HG03064 (cell line): ENCODE measurements at regions not wholly inside any gene's neighbourhood (a gene's known extent, or its start where the extent isn't known, plus 50 kb on each side); places are given as distances from the start of the nearest gene placed in this dataset.

Experiments
- ATAC-seq: cut with Tn5 transposase; IDR thresholded peaks from one replicate; pipeline ENCODE4 v1.9.1; 2021; ENCODE audit warnings: low read depth; ENCODE audit not compliant: unreplicated experiment

DNA sequence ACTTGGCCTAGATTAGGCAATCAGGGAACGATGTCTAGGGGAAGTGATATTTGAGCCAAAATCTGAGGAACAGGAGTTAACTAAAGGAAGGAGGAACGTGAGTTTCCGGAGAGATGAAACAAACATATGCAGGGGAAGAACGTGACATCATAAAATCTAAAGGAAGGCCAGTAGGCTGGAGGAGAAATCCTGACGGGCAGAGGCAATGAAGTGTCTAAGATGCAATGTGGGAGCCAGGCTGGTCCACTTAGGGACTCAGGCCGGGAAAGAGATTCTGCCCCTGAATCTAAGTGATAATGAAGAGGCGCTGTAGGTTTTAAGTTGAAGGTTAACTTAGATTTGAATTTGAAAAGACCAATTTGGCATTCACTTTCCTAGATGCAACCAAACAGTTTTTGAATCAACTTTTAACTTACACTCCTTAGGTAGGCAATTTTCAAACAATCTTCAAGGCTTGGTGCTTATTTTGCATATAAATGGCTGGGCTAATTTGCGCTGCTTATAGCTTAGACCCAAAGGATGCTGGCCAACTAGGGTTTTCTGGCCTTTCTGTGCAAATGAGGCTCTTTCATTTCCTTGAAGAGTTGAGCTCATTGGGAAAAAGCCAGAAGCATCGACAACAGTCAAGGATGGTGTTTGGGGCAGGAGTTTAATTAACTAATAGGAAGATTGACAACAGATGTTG lies 221.7 kb downstream of the SOX11 start:
- no peak for ATAC-seq

DNA sequence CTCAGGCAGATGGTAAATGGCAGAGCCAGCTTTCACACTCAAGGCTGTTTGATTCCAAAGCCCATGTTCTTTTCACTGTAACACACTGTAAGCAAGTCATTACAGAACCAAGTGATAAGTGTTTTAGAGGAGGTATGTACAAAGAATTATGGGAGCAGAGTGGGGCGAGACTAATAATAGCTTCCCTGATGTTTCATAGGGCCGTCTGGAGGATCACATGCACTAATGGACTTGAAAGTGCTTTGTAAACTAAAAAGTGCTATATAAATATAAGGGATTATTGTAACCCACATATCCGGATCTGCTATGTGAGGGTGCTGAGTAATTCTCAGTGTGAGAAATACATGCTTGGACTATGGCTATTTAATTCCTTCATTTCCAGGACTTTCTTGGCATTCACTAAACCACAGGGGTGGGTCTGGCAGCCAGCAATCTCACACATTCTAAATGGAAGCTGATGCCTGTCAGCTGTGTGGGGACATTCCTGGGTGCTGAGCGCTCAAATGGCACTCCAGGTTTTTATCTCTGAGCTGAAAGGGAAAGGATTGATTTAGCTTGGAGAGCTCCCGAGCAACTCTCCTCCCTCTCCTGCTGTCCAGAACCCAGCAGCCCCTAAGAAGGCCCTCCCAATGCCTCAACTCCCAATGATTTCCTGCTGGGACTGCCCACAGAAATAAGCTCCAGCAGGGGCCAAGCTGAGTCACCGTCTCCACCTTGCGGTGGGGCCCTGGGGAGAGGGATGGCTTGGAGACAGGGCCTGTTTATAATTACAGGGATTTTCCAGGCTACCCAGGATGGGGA lies 222.8 kb downstream of the SOX11 start:
- ATAC-seq = no peak

DNA sequence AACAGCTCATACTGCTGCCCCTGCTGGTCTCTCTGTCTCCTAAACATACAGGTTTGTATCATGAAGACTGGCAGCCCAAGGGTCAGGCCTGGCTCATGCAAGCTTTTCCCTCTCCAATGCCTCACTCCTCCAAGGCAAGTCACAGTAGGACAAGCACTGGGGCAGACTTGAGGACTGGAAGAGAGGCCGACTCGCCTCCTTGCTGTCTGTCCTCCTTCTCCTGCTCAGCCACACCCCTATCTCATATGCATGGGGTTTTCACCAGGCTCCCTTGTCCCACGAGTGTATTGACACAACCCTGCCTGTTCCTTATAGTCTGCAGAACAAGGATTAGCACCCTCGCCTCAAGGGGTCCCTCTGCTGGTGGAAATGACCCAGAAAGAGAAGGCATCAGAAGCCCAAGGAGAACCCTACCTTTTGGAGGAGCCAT lies 223.7 kb downstream of the SOX11 start:
- ATAC-seq = no peak

DNA sequence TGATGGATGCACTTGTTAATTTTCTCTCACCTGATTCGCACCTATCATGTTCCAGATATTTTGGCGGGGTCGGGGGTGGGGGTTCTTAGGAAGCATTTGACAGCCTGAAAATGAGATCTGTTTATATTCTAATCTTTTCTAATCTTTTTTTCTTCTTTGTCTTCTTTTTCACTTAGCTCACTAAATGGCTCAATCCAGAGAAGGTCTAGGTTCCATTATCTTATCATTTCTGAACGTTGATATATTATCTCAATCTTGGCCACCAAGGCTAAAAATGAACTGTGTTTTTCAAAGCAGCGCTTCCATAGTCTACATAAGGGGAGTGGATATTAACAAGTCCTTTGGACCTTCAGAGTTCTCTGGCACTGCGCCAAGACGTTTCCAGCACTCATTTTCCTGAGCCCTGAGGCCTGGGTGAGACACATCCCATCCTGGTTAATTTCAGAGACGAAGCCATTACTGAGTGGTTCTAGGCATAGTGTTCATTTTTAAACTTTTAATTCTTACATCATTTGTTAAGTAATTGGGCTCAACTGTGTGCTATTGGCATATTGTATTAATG lies 229.0 kb downstream of the SOX11 start:
- ATAC-seq = no peak

DNA sequence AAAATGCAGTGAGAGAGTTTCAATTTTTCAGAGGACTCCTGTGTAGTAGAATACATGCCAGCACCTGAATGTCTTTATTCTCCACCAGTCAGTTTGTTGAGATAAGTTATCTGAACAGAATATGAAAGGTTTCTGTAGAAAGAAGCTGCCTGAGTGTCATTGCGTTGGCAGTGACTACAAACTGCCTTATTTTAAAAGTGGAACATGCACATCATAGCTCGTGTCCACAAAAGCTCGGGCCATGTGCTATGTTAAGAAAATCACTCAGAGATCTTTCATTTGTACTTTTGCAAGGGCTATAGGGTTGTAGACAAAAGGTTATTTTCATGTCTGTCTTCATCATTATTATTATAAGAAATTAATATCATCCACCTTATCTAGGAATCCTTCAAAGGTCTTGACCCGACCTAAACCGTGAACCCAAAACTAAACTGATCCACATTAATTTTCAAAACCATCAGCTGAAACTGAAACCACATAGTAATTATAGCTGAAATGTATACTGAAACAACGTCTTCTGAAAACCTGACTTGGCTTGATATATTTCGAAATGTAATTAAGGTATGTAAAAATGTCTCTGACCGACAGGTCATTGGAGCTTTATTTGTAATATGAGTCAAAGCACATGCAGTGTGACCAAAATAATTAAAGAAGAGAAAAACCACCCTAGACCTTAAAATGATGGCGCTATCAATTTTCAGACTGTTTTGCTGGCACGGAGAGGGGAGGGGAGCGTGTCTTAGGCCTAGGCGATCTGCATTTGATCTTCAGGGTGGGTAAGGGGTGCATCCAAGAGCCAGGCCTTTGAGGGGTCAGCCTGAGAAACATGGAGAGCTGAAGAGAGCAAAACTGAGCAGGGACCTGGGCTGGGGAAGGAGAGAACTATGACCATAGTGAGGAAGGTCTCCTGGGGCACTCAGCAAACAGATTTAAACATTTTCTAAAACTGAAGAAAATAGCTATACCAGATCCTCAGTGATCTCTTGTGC lies 232.1 kb downstream of the SOX11 start:
- no peak for ATAC-seq

DNA sequence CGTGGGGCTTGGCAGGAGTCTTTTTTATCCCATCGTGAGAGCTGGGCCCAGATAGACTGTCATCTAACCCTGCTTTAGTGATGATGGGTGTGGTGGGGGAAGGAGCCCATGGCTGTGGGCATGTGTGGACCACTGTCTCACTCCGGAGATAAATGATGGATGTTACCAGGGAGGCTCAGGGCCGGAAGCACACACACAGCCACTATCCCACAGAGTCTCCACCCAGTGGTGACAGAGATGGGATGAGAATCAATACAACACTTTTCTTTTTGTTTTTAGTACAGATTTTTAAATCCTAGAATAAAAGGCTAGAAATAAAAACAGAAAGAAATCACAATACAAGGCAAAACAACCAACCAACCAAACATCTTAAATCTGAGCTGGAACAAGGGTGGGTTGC lies 233.4 kb downstream of the SOX11 start:
- no peak for ATAC-seq

DNA sequence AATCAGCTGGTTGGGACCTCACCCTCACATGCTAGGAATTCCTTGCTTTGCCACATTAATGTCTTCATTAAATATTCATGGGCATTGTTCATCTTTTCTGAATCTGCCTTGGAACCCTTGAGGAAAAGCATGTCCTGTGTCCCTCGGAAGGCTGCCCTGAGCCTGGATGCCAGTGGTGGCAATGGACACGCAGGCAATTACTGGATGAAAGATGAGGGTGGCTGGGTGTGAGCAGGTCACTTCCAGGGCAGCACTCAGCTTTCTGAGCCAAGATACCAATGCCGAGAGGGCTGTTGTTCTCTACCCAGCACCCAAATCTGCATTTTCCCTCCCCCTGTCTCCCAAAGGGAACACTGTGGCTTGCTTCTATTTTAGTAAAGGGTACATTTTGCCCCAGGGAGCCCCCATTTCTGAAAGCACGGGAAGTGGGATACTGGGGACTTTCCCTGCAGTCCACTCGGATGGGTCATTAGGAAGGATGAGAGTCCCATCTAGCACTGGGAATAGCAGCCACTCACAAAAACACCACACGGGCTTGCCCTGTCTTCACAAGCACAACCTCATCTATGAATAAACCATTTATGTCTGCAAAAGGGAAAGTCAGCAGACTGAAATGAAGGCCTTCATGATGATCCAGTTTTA lies 234.8 kb downstream of the SOX11 start:
- ATAC-seq = no peak

DNA sequence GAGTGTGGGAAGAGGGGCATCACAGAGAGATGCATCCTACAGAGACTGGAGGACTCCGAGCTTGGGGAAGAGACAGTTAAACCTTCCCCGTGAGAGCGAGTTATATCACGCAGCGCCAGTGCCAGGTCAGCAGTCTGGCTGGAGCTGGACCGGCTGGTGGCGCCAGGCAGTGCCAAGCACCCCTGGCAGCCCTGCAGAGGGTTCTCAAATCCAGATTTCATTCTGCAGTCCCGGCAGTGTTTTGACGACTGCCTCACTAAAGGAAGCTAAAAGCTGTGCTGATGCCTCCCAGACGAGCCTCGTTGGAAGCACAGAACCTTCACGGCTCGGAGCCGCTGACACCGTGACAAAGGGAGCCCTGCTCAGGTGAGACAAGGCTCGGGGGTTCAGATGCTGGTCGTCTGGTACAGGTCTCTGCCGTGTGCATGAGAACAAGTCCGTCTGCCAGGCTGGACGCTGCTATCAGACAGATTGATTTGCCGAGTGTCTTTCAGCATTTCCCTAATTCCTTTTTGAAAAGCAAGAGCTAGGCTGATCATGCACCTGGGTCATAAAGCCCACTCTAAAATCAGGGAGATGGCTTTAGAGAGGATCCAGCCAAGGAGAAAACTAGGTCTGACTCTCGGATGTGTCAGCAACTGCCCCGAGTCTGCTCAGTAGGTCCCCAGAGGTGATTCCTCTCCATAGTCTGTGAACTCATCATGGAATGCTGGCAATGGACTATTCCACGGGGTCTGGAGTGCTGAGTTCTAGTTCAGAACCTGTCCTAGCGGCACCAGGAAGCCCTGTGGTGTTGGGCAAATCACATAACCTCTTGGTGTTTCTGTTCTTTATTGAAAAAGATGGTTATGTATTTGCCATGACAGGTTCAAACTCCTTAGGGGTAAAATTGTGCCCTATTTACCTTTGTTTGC lies 240.6 kb downstream of the SOX11 start:
- no peak for ATAC-seq

DNA sequence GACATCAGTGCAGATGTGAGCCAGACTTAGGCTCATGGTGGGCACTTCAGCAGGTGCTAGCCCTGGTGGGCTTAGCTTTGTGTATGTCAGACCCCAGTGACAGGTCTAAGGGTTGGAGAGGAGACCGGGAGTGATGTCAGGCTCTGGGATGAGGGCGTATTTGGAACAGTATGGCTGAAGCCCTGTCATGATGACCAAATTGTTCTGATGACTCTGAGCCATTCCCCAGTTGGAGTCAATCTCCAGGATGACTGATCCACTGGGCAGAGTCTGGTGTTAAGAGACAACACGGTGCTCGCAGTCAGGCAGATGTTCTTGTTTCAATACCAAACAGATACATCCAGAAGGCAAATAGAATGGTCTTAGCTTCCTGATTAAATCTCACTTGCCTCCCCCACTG lies 241.5 kb downstream of the SOX11 start:
- no peak for ATAC-seq

DNA sequence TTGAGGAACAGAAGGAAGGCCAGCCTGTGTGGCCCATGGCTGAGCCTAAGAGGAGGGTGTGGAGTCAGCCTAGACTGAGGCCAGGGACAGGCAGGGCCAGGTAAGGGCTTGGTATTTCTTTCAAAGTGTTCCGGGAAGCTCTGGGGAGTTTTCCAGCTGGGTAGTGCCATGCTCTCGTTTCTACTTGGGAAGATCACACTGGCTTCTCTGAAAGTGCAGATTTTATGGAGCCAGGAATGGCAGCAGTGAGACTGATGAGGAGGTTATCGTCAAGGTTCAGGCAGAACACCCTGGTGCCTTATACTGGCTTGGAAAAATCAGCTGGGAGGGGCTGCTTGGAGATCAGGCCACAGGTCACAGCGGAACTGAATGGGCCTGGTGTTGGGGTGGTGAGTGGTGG lies 245.1 kb downstream of the SOX11 start:
- ATAC-seq = no peak

DNA sequence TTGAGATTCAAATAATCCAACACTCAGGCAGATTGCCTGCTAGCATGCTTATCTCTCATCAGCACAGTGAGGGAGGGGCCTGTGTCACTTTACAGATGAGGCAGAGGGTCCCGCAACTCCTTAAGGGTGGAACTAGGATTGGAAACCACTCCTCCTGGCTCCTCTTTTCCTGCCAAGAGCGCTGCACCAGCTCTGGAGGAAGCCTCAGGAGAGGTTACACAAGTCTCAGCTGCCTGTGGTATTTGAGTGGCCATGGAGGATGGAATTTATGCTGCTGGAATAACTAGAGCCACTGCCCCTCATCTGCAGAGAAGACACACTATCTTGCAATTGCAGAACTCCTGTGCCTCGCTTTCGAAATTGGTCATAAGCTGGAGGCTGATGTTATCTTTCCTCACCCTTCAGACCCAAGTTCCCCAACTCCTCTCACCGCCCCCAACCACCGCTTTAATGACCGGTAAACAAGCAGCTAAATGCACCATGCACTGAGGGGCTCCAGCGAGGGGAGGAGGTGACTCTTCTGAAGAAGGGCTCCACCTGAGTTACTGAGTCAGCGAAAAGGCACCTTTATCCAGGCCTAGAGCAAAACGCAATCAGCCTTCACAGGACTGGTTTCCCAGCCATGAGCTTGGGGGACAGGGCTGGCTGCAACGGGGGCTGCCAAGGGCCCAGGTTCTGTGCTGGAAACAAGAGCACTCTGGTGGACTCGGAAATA lies 245.8 kb downstream of the SOX11 start:
- ATAC-seq = no peak

DNA sequence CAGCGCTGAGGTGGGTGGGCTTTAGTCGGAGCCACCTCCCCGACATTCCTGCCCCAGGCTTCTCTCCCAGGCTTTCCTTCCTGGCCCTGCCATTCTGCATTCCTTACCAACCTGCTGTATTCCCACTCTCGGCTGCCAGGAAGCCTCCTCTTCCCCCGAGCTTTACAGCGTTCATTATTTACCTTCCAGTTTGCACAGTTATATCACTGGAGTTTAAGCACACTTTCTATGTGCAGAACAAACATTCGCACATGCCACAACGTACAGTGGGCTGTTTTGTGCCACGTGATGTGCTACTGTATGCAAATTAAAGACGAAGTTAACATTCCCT lies 246.3 kb downstream of the SOX11 start:
- no peak for ATAC-seq

DNA sequence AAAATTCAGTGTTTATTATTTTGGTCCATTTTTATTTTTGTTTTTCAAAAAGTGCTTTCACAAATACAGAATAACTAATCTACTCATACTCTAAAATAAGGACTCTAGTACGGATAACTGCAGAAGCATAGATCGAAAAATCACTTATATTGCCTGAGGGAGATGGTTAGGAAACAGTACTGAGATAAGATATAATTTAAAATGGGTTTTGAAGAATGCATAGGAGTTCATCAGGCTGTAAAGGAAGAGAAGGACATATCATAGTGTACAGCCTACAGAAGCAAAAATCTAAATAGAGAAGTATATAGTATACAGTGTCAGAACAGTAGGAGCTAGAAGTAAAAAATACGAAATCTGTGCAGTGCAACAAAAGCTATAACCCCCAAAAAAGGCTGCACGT lies 247.4 kb downstream of the SOX11 start:
- no peak for ATAC-seq

DNA sequence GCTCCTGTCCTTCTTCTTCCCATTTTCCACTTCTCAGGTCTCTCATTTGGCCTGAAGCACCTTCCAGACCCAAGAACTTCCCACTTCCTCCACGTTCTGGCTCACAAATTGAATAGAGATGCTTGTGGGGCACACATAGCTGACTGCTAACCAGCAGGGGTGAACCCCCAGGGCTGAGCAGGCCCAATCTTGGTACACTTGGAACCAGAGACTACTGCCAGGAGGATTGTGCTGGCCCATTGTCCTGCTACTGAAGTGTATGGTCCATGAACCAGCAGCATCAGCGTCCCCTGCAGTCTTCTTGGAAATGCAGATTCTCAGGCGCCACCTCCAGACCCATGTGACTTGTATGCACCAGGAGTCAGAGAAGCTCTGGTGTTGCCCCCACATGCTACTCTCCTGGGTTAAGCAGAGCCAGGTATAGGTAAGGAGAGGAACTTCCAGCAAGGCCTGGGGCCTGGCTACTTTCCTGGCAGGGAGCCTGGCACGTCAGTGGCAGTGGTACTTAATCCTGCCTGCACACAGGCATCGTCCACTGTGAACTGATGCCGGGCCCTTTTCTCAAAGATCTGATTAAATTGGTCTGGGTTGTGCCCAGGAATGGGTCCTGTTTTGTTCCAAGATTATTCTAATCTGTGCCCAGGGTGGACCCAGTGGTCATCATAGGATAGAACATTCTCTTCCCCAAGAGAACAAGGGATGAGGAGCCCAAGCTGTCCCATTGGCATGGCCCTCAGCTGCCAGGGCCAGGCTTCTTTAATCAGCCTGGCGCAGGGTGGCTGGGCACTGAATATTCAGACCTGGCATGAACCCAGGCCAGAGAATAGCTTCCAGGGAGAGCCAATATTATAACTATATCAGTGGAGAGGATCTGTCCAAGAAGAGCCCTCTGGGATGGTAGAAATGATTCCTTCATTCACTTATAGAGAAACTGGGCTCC lies 248.7 kb downstream of the SOX11 start:
- ATAC-seq = no peak

DNA sequence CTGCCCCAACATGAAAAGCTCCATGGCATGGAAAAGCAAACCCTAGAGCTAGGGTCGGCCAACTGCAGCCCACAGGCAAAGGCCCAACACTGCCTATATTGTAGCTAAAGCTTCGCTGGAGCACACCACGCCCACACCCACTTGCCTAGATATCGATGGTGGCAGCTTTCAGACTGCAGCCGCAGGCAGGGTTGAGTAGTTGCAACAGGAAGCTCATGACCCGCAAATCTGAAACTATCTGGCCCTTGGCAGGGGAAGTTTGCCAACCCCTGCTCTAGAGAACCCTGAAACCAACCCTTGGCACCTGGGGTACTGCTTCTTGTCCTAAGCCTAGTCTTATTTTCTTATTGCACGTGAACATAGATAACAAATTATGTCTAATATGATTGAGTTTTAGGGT lies 250.0 kb downstream of the SOX11 start:
- no peak for ATAC-seq

DNA sequence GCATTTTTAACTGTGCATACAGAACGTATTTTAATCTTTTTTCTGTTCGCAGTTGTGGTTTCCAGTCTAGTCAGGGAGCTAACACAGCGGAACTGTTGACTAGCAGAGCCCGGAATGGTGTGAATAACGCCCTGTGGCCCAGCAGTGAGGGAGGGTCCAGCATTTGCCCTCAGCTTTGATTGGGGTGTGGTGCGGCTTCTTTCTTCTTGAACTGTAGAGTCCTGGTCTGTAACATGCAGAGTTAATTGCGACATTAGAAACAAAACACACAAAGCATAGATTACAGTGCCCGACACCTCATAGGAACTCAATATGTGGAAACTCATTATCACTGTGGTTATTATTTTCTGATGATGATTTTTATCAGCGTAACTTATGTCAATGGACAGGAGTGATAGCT lies 253.6 kb downstream of the SOX11 start:
- ATAC-seq = no peak

DNA sequence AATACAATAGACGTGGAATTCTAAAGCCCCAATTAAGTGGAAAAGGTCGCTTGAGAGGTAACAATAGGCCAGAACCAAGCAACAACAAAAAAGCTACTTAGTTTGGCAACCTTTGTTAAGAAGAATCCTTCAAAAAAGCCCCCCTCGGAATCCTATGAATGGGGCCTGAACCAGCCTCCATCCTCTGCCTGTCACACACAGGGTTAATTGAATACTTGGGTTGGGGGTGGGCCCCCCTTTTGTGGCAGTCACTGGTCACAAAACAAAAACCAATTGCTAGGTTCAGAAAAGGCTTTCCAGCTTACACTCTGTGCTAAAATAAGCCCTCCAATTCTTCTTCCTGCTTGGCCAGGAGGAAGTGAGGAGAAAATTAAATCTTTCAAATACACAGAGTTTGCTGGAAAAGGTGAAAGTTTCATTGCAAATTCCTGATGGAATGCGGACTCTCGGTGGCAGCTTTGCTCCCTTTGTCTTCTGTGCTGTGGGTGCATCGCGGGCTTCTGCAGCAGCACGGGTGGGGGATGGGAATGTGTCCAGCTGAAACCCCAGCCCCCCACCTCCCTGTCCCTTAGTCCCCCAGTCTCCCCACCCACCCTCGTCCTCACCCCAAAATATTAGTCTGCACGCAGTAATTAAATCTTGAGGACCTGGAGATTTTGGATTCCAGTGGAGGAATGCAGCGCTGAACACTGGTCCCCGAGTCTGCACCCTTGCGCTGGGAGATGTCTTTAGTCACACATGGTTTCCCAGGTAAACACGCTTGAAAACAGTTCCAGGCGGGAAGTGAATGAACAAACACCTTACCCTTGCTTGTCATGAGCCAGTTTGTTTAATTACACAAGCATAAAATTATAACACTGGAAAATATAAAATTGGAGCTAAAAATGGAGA lies 254.3 kb downstream of the SOX11 start:
- ATAC-seq = no peak
